Coronary artery (tissue), 2 donors: ENCODE measurements at regions not wholly inside any gene's neighbourhood (a gene's known extent, or its start where the extent isn't known, plus 50 kb on each side); places are given as distances from the start of the nearest gene placed in this dataset.

Experiments
- DNase-seq: peaks from one replicate; pipeline ENCODE4 v3.0.0-alpha.2; 2017; ENCODE audit warnings: low spot score
- H3K27ac ChIP-seq, 2 donors: fragments of 200-600 bp; sonication (generic); one replicate each; pipeline ENCODE4 v1.5.1; 2016 to 2019
- H3K4me3 ChIP-seq: fragments of 200-600 bp; sonication (generic); 2 replicates; pipeline ENCODE4 v1.5.1; 2016; ENCODE audit warnings: mild to moderate bottlenecking, moderate library complexity
- TF ChIP-seq, protein P1 (sequence below): fragments of 200-600 bp; sonication (generic); IDR thresholded peaks from one replicate; pipeline ENCODE4 v1.5.1; 2019; ENCODE audit warnings: antibody characterized with exemption

DNA sequence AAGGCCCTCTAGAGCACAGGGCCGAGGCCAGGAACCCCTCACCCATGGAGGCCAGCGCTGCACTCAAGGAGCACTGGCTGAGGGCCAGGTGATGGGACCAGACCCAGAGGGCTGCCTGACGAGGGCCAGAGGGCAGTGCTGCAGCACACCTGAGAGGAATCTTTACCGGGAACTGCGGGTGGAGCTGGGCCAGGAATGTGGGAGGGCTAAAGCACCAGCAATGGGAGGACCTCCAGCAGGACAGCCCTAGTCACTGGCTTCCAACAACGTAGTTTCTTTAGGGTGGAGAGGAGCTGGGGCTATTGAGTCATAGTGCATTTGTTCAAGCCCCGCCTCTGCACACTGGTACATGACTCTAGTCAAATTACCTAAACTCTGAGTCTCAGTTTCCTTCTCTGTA lies 143.4 kb downstream of the TMEM17 start:
- Histone ChIP-seq H3K4me3 (no peak overlapping the region), H3K27ac (no peak overlapping the region)
- TF ChIP-seq, protein P1, sequence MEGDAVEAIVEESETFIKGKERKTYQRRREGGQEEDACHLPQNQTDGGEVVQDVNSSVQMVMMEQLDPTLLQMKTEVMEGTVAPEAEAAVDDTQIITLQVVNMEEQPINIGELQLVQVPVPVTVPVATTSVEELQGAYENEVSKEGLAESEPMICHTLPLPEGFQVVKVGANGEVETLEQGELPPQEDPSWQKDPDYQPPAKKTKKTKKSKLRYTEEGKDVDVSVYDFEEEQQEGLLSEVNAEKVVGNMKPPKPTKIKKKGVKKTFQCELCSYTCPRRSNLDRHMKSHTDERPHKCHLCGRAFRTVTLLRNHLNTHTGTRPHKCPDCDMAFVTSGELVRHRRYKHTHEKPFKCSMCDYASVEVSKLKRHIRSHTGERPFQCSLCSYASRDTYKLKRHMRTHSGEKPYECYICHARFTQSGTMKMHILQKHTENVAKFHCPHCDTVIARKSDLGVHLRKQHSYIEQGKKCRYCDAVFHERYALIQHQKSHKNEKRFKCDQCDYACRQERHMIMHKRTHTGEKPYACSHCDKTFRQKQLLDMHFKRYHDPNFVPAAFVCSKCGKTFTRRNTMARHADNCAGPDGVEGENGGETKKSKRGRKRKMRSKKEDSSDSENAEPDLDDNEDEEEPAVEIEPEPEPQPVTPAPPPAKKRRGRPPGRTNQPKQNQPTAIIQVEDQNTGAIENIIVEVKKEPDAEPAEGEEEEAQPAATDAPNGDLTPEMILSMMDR, result no peak
- DNase-seq, result no peak

DNA sequence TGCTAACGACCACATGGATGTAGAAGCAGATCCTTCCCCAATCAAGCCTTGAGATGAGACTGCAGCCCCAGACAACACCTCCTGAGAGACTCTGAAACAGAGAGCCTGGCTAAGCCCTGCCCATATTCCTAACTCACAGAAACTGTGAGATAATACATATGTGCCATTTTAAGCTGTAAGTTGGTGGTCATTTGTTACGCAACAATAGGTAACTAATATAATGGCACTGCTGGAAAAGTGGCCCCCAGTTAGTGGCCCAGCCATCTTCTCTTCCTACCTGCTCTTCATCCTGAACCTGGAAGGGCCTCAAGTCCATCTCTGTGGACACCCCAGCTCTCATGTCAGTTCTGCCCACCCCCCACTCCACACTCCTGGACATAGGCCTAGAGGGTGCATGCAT lies 144.0 kb downstream of the TMEM17 start:
- no peak for DNase-seq
- Histone ChIP-seq H3K27ac (no peak overlapping the region), H3K4me3 (no peak overlapping the region)
- TF ChIP-seq, protein P1, result no peak

DNA sequence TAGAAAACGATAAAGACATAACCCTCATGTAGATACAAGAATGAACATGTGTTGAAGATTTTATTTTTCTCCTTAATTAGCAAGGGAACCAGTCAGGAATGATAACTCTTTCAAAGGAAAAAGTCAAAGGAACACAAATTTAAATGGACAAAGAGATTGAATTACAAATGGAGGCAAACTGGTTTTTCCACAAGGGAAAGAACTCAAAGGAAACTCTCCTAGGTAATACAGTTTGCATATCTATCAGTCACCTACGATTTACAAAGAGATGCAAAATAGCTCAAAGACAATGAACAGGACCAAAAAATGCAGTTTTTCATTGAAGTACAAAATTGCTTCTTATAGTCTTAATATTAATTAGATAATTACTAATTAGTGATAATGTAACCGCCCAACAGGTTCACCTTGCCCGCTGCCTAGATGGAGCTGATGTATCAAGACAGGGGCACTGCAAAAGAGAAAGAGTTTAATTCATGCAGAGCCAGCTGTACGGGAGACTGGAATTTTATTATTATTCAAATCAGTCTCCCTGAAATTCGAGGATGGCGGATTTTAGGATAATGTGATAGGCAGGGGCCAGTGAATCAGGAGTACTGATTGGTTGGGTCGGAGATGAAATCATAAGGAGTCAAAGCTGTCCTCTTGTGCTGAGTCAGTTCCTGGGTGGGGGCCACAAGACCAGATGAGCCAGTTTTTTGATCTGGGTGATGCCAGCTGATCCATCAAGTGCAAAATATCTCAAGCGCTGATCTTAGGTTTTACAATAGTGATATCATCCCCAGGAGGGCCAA lies 151.0 kb downstream of the TMEM17 start:
- H3K27ac ChIP-seq, result no peak overlapping the region
- no peak overlapping the region for H3K4me3 ChIP-seq
- TF ChIP-seq, protein P1, result no peak
- no peak for DNase-seq

DNA sequence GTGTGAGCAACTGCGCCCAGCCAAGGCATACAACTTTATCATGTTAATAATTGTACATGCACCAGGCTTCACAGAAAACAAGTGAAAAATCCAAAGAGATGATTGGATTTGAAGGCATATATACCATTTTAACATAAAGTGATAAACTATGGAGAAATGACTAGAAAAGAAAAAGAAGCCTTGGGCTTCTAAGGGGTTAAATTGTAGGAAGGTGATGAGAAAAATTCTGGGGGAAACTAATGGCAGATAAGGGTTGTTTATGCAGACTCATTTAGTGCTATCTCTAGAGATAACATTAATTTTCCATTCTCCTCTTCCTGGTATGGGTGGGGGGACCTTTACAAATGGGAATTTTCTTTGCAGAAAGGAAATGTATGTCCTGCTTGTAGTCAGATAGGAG lies 154.0 kb downstream of the TMEM17 start:
- Histone ChIP-seq H3K4me3 (no peak overlapping the region), H3K27ac (no peak overlapping the region)
- TF ChIP-seq, protein P1, result no peak
- DNase-seq, result no peak

DNA sequence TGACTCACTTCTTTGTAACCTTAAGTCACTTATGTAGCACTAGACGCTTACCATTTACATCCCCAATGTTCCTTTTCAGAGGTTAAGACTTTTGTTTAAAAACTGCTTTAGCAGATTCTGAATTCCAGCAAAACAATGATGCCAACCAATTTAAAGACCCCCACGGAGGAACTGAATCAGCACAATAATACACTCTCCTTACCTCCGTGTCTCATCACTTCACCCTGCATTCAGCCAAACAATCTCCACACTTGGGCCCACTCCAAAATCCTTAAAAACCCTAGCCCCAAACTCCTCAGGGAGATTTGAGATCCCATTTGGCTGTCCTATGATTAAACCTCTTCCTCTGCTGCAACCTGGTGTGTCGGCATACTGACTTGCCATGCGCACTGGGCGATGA lies 153.9 kb downstream of the B3GNT2 start:
- TF ChIP-seq, protein P1, result no peak
- H3K27ac ChIP-seq, result no peak overlapping the region
- no peak for DNase-seq
- H3K4me3 ChIP-seq, result no peak overlapping the region

DNA sequence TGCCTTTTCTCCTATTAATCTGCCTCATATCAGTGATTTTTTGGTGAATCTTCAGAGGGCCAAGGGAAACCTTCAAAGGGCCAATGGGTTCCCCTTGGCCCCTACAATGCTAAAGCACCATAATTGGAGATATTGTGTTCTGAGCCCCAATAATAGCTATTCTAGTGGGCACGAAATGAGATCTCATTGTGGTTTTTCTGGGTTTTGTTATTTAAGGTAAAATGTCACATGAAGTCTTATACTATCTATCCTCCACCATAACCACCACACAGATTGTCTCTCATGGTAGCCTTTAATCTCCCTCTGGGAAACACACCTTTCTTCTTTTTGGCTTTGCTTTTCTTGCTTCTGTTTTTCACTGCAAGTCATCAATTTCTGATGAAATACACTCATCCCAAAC lies 152.8 kb downstream of the B3GNT2 start:
- H3K27ac ChIP-seq, result no peak overlapping the region
- TF ChIP-seq, protein P1, result no peak
- no peak for DNase-seq
- H3K4me3 ChIP-seq, result no peak overlapping the region

DNA sequence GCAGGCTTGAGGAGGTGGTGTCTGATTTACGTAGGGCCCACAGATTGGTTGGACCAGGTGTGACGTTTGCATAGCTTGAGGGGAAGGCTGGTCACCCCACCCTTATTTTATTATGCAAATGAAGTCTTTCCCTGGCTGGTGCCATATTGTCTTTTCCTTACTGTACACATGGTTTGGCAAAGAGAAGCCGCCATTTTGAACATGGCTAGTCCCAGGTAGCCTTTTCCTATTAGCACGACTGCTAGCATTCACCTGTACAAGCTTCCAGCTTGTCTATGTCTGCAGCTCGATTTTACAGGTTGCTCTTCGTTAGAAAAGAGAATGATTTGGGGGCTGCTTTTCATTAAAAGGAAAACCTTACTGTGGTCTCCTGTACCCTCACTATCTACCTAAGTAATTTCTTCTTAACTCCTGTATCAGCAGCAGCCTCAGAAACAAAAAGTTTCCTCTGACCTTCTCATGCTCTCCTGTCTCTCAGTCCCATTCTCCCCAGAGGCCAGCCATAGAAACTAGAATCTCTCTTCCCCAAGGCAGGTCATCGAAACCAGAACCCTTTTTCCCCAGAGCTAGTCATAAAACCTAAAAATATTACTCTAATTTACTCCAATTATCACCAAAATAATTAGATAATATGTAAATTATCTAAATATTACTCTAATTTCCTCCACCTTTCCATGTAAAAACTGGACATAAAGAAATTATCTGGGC lies 151.8 kb downstream of the B3GNT2 start:
- Histone ChIP-seq H3K27ac (no peak overlapping the region), H3K4me3 (no peak overlapping the region)
- TF ChIP-seq, protein P1, result no peak
- DNase-seq, result no peak
